ENCODE measurements at regions not wholly inside any gene's neighbourhood (a gene's known extent, or its start where the extent isn't known, plus 50 kb on each side); places are given as distances from the start of the nearest gene placed in this dataset.

GRCh38 chr2:129133692-129134641 lies 815.3 kb upstream of the HS6ST1 start:
- no peak for DNase-seq

GRCh38 chr2:129135017-129135416 lies 816.3 kb upstream of the HS6ST1 start:
- no peak for DNase-seq

DNA sequence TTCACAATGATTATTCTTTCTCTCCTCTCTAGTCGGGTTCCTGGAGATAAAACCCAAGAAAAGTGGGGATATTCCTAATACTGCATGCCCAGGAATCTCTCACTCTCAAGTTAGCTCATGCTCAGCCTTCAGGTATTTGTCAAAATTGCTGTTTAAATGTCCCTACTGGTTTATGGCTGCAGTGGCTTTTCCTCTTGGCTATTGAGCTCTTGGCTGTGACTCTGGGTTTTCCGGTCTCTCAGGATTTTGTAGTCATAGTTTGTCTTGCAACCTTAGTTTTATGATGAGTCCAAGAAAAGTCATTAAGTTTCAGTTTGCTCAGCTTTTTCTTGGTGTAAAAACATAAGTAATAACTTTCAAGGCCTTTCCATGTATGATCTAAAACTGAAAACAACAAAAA lies 820.7 kb upstream of the HS6ST1 start:
- no peak for DNase-seq

- DNase-seq: no peak
These were observed 823.8 kb upstream of the HS6ST1 start for GRCh38 chr2:129142465-129142864.

- no peak for DNase-seq
These were observed 825.6 kb upstream of the HS6ST1 start for GRCh38 chr2:129144082-129144791.

- DNase-seq: no peak
These were observed 827.0 kb upstream of the RAB6C start for GRCh38 chr2:129152514-129152913.

- DNase-seq: no peak
These were observed 818.6 kb upstream of the RAB6C start for GRCh38 chr2:129160879-129161278.

GRCh38 chr2:129164220-129164949 lies 815.1 kb upstream of the RAB6C start:
- no peak for DNase-seq

- no peak for DNase-seq
These were observed 814.5 kb upstream of the RAB6C start for GRCh38 chr2:129165006-129165405.

DNA sequence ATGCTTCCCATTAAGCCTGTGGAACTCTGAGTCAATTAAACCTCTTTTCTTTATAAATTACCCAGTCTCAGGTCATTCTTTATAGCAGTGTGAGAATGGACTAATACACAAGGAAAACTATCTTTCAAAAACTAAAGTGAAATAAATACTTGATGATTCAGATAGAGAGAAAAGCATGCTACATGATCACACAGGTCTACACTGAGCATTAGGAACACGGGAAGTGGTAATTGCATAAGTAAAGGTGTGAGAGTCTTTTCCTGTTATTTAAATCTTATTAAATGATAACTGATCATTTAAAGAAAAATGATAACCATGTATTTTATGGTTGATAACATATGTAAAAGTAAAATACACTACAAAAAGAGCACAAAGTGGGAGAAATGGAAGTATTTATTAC lies 812.0 kb upstream of the RAB6C start:
- DNase-seq: no peak

- DNase-seq: no peak
These were observed 808.9 kb upstream of the RAB6C start for GRCh38 chr2:129170570-129170969.

- DNase-seq: no peak
These were observed 805.3 kb upstream of the RAB6C start for GRCh38 chr2:129174143-129174542.

DNA sequence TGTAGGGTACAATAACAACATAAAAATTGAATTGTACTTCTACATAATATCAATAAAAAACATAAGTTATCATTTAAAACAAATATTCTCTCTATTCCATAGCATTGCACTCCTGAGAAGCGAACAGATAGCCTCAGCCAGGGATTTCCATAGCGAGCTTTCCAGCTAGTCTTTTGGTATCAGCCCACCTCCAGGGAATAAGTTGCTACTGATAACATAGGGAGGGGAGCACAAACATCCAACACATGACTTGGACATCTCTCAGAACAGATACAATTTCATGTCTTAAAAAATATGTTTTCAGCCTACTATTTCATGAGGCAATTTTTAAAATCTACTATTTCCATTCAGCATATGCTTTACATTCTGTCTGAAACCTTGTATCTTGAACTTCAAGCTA lies 804.4 kb upstream of the RAB6C start:
- no peak for DNase-seq

DNA sequence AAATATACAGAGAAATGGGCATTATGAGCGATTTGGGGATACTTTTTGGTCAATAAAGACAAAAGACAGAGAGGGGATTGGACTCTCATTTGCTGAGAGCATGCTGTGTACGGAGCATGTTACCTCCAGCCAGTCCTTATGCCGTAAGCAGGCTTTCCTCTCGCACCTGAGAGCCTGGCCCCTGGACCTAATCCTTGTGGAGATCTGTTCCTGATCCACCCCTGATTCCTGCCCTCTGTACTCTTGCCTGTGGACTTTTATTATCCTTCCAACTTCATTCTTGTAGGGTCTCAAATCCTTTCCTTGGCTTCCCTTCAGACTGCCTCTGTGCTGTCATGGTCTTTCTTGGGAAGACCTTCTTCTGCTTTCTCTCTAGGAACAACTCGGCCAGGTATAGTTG lies 803.1 kb upstream of the RAB6C start:
- DNase-seq: no peak

DNA sequence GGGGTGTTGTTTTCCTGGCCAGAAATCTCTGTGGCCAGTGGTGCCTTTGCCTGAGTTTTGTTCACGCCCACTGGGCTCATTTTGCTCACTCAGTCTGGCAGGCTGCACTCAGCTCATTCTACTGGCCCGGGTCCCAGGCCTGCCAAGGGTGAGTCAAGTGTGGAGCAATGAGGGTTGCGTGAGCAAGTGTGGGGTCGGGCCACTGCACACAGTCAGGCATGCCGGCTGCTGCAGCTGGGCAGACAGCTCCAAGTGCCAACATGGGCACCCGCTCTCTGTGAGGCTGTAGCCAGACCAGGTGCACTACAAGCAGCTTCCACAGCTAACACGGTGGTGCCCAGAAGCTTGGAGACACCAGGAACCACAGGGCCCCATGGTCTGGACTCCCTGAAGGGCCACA lies 801.1 kb upstream of the RAB6C start:
- DNase-seq: no peak

DNA sequence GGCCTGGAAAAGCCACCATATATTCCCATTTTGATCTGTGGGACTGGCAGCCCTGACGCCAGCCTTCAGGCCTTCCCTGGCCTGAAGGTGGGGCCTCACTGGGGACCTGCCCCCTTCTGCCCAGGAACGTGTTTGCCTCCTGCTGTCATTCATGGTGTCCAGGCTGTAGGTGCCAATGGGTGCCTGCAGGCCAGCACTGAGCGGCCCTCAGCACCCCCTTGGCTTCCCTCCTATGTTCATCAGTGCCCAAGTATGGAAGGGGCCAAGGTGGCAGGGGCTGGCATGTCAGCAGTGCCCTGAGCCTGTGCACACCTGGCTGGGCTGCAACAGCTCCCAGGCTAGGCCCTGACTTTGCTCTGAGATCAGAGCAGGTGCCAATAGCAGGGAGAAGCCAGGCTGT lies 800.3 kb upstream of the RAB6C start:
- DNase-seq: no peak

GRCh38 chr2:129180124-129180716 lies 799.2 kb upstream of the RAB6C start:
- no peak for DNase-seq

DNA sequence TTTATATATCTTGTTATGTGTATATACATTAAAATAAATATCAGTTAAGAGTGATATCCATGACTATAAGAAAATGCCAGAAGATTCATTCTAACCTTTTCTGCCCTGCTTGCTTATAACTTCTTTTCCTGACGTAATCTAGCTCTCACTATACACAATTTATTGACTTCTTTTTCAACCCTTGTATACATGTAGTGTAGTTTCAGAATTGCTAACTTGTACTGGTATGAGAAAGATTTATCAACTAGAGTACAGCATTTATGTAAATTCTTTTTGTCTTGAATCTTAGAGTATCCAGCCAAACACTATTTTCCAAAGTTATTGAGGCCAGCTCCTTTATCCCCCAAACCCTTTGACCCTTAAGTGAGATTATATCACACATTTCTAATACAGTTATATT lies 798.0 kb upstream of the RAB6C start:
- DNase-seq: no peak

DNA sequence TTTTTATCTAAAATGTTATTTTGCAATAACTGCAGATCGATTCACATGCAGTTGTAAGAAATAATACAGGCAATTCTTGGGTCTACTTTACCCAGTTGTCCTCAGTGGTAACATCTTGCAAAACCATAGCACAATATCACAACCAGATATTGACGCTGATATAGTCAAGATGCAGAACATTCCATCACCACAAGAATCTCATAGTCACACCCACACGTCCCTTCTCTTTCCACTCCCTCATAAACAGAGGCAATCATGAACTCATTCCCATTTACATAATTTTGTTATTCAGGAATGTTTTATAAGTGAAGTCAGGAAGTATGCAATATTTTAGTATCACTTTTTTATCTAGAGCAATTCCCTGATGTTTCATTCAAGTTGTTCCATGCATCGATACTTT lies 797.5 kb upstream of the RAB6C start:
- DNase-seq: no peak

GRCh38 chr2:129187343-129187742 lies 792.1 kb upstream of the RAB6C start:
- DNase-seq: no peak

GRCh38 chr2:129188451-129188850 lies 791.0 kb upstream of the RAB6C start:
- no peak for DNase-seq

DNA sequence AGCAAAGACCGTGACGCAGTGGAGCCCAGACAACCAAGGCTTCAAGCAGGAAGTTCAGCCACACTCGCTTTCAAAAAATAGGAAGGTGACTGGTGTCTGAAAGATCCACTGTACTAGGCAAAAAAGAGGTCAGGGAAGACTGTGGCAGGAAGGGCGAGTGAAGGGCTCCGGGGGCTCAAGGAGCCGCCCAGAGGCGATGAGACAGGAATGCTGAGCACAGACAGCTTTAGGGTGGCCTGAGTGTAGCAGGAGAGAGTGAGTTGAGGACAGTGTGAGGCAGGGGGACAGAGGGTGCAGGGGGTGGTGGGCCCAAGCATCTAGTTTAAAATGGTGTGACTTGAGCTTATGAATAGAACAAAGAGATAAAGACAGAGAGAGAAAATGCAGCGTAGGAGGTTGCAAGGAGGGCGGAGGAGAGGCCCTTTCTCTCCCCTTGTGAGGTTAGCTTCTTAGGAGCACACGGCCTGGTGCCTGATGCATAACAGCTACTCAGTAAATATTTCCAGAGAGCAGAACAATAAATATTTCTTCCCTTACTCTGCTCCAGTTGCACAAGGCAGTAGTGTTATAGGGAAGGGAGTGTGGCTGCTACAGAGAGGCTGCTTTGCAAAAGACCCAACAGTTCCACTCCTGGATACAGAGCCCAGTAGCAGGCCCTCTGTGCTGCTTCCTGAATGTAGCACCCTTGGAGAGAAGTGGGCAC lies 789.7 kb upstream of the RAB6C start:
- no peak for DNase-seq

- no peak for DNase-seq
These were observed 789.0 kb upstream of the RAB6C start for GRCh38 chr2:129190494-129190893.

All from T1000 (cell line).